GM12891 (cell line): ENCODE measurements at regions not wholly inside any gene's neighbourhood (a gene's known extent, or its start where the extent isn't known, plus 50 kb on each side); places are given as distances from the start of the nearest gene placed in this dataset.
A peak's percentile ranks its signal among the peaks of the same experiment; 100 is the strongest.

Experiments
- DNase-seq: peaks from one replicate; pipeline ENCODE4 v3.0.0; 2011; ENCODE audit warnings: low spot score; ENCODE audit not compliant: insufficient read length
- FAIRE-seq: peaks from 2 replicates; lab custom pipeline; 2011; peaks lifted over from hg19 to GRCh38; lab: Jason Lieb, UNC
- PAX5 ChIP-seq: IDR thresholded peaks from 2 replicates; pipeline ENCODE4 v1.6.1; 2011; ENCODE audit warnings: low read length, moderate library complexity, mild to moderate bottlenecking; ENCODE audit not compliant: insufficient read depth, severe bottlenecking
- POLR2A ChIP-seq: IDR thresholded peaks from 2 replicates; pipeline ENCODE4 v1.6.1; 2011; ENCODE audit warnings: low read depth, low read length, control low read depth
- POLR2AphosphoS5 ChIP-seq: IDR thresholded peaks from 2 replicates; pipeline ENCODE4 v1.6.1; 2011; ENCODE audit warnings: low read depth, low read length, control low read depth
- POU2F2 ChIP-seq: IDR thresholded peaks from 2 replicates; pipeline ENCODE4 v1.6.1; 2011; ENCODE audit warnings: low read depth, mild to moderate bottlenecking, control low read depth, low read length, moderate library complexity
- SPI1 ChIP-seq: IDR thresholded peaks from 2 replicates; pipeline ENCODE4 v1.6.1; 2011; ENCODE audit warnings: low read depth, low read length, control low read depth
- TAF1 ChIP-seq: IDR thresholded peaks from 2 replicates; pipeline ENCODE4 v1.6.1; 2011; ENCODE audit warnings: low read depth, low read length, control low read depth

GRCh38 chr1:69029649-69030048 lies 532.8 kb upstream of the DEPDC1 start:
- no peak for TF ChIP-seq POLR2AphosphoS5
- no peak for TF ChIP-seq PAX5
- TF ChIP-seq SPI1: no peak
- TF ChIP-seq POU2F2: no peak
- TF ChIP-seq TAF1: no peak
- TF ChIP-seq POLR2A: no peak
- DNase-seq (no peak), FAIRE-seq (no peak)

DNA sequence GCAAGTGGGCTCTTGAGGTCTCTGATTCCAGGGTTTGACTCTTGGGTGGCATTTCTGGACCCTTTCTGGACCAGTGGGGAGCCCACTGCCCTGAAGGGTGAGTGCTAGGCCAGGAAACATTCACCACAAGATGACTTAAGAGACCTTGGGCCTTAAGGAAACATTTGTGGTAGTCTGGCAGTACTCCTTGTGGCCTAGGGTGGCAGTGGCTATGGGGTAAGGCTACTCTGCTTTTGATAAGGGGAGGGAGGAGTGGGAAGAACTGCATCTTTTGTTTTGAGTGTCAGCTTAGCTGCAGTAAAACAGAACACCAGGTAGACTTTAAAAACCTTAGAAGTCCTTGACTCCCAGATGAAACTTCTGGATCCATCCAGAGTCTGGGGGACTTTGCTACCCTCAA lies 529.3 kb upstream of the LRRC7 start:
- DNase-seq: no peak
- FAIRE-seq: no peak
- TF ChIP-seq POLR2AphosphoS5 (no peak), TAF1 (no peak), POLR2A (no peak), SPI1 (no peak), PAX5 (no peak), POU2F2 (no peak)

DNA sequence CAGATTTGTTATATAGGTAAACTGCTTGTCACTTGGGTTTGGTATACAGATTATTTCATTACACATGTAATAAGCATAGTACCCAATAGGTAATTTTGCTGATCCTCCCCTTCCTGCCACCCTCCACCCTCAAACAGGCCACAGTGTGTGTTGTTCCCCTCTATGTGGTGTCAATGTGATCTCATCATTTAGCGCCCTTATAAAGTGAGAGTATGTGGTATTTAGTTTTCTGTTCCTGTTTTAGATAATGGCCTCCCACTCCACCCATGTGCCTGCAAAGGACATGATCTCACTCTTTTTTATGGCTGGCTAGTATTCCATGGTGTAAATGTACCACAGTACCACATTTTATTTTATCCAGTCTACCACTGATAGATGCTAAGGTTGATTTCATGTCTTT lies 522.1 kb upstream of the LRRC7 start:
- DNase-seq: no peak
- TF ChIP-seq SPI1 (peak; percentile 56), TAF1 (no peak)
- FAIRE-seq: no peak

DNA sequence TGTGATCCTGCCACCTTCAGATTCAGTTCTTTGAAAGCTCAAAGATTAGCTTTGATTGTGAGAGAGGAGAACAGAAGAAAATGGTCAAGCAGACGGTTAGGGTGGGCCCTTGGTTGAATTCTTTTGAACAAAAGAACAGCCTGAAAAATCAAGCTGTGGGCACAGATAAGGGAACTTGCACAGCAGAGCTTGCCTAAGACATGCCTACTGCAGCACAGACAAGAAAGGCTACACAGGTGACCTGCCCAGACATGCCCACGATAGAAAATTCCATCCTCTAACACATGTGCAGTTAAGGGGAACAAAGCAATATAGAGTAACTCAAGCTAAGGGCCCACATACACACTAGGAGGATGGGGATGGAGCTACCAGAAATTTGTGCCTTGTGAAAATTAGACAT lies 512.5 kb upstream of the LRRC7 start:
- DNase-seq (no peak), FAIRE-seq (no peak)
- no peak for TF ChIP-seq PAX5
- TF ChIP-seq POU2F2: no peak
- TF ChIP-seq TAF1: no peak
- no peak for TF ChIP-seq SPI1
- no peak for TF ChIP-seq POLR2A
- TF ChIP-seq POLR2AphosphoS5: no peak

- DNase-seq (no peak), FAIRE-seq (no peak)
- TF ChIP-seq PAX5 (no peak), POU2F2 (no peak), SPI1 (no peak), TAF1 (no peak), POLR2A (no peak), POLR2AphosphoS5 (no peak)
These were observed 509.3 kb upstream of the LRRC7 start for GRCh38 chr1:69058454-69058853.

GRCh38 chr1:69070660-69071373 lies 496.9 kb upstream of the LRRC7 start:
- TF ChIP-seq PAX5 (no peak), POLR2AphosphoS5 (no peak), TAF1 (no peak)
- FAIRE-seq (no peak), DNase-seq (no peak)

DNA sequence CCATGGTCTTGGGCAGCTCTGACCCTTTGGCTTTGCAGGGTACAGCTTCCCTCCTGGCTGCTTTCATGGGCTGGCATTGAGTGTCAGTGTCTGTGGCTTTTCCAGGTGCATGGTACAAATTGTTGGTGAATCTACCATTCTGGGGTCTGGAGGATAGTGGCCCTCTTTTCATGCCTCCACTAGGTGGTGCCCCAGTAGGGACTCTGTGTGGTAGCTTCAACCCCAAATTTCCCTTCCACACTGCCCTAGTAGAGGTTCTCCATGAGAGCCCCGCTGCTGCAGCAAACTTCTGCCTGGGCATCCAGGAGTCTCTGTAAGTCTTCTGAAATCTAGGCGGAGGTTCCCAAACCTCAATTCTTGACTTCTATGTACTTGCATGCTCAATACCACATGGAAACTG lies 494.5 kb upstream of the LRRC7 start:
- TF ChIP-seq TAF1 (no peak), POU2F2 (no peak), PAX5 (no peak), SPI1 (no peak), POLR2AphosphoS5 (no peak), POLR2A (no peak)
- no peak for FAIRE-seq
- DNase-seq: no peak

GRCh38 chr1:69076631-69077030 lies 491.1 kb upstream of the LRRC7 start:
- FAIRE-seq (no peak), DNase-seq (no peak)
- no peak for TF ChIP-seq POLR2AphosphoS5
- no peak for TF ChIP-seq SPI1
- no peak for TF ChIP-seq POU2F2
- no peak for TF ChIP-seq TAF1
- TF ChIP-seq POLR2A: no peak
- no peak for TF ChIP-seq PAX5

DNA sequence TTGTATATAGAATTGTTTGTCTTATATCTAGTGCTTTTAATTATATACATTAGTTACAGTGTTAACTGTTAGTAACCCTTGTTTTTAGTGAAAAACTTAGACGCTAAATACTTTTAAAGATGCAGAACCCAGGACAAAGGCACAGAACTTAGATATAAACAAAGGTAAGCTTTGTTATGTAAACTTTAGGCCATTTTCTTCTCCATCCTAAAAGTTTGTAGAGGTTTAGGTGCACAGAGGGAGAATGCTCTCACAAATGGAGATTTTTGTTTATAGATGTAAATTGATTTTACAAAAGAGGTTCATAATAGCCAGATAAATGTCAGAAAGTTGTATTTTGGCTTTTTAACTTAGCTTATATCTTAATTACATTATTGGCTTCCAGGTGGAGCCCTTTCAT lies 490.5 kb upstream of the LRRC7 start:
- FAIRE-seq: no peak
- no peak for TF ChIP-seq POU2F2
- TF ChIP-seq TAF1: no peak
- TF ChIP-seq POLR2A: no peak
- no peak for TF ChIP-seq POLR2AphosphoS5
- TF ChIP-seq SPI1: no peak
- TF ChIP-seq PAX5: no peak
- DNase-seq: no peak

DNA sequence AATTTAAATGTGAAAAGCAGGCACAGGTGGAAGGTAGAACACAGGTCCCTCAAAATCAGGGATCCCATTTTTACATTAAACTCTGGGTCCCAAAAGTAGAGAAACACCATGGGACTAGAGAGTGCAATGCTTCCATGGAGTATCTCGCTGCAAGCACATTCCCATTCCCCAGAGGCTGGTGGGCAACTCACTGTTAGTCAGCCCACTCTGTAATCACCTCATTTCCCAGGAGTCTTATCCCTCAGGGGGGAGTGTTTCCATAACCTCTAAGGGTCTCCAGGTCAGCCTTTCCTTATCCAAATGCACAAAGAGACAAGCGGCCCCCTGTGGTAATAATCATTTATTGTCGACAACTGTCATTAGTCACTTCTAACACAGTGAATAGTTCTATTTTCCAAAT lies 490.1 kb upstream of the LRRC7 start:
- TF ChIP-seq POU2F2: no peak
- TF ChIP-seq POLR2A: no peak
- no peak for TF ChIP-seq PAX5
- no peak for TF ChIP-seq POLR2AphosphoS5
- no peak for TF ChIP-seq TAF1
- TF ChIP-seq SPI1: no peak
- FAIRE-seq: no peak

GRCh38 chr1:69081668-69082067 lies 486.1 kb upstream of the LRRC7 start:
- FAIRE-seq: no peak
- no peak for DNase-seq

More for the DNA sequence above, 490.1 kb upstream of the LRRC7 start:
- DNase-seq: no peak

More at GRCh38 chr1:69081668-69082067, 486.1 kb upstream of the LRRC7 start:
- TF ChIP-seq PAX5: no peak
- TF ChIP-seq POLR2AphosphoS5: no peak
- TF ChIP-seq SPI1: no peak
- no peak for TF ChIP-seq POLR2A
- no peak for TF ChIP-seq POU2F2
- no peak for TF ChIP-seq TAF1
